Osteoblast (primary cell): ENCODE measurements at regions not wholly inside any gene's neighbourhood (a gene's known extent, or its start where the extent isn't known, plus 50 kb on each side); places are given as distances from the start of the nearest gene placed in this dataset.

Experiments
- DNase-seq: peaks from one replicate; pipeline ENCODE4 v3.0.0; 2011; ENCODE audit warnings: low spot score, mixed read lengths; ENCODE audit not compliant: insufficient read length; ENCODE audit errors: missing footprints
- H2AFZ ChIP-seq: 2 replicates; pipeline ENCODE4 v1.6.0; 2011; ENCODE audit warnings: mild to moderate bottlenecking, low read length
- H3K27ac ChIP-seq: 2 replicates; pipeline ENCODE4 v1.5.1; 2011; ENCODE audit warnings: mild to moderate bottlenecking, low read depth, low read length, moderate library complexity
- H3K27me3 ChIP-seq: 2 replicates; pipeline ENCODE4 v1.6.0; 2012; ENCODE audit warnings: mild to moderate bottlenecking, control low read depth, inconsistent platforms, low read length, moderate library complexity; ENCODE audit not compliant: insufficient read depth
- H3K36me3 ChIP-seq: 2 replicates; pipeline ENCODE4 v1.5.1; 2011; ENCODE audit warnings: mild to moderate bottlenecking, low read length, control low read depth, moderate library complexity; ENCODE audit not compliant: insufficient read depth
- H3K4me1 ChIP-seq: 2 replicates; pipeline ENCODE4 v1.5.1; 2011; ENCODE audit warnings: mild to moderate bottlenecking, low read length, control low read depth, moderate library complexity; ENCODE audit not compliant: insufficient read depth
- H3K4me2 ChIP-seq: 2 replicates; pipeline ENCODE4 v1.6.0; 2011; ENCODE audit warnings: mild to moderate bottlenecking, low read length; ENCODE audit not compliant: insufficient read depth
- H3K4me3 ChIP-seq: fragments of 200-600 bp; sonication (generic); 3 replicates; pipeline ENCODE4 v1.5.1; 2012; ENCODE audit warnings: mild to moderate bottlenecking, low read length, inconsistent platforms; ENCODE audit not compliant: insufficient read depth
- H3K79me2 ChIP-seq: 2 replicates; pipeline ENCODE4 v1.6.0; 2012; ENCODE audit warnings: mild to moderate bottlenecking, low read length, control low read depth, inconsistent platforms; ENCODE audit not compliant: insufficient read depth
- H3K9me3 ChIP-seq: 2 replicates; pipeline ENCODE4 v1.5.1; 2011; ENCODE audit warnings: low read depth, low read length, control low read depth
- H4K20me1 ChIP-seq: 2 replicates; pipeline ENCODE4 v1.6.0; 2012; ENCODE audit warnings: mild to moderate bottlenecking, low read length, control low read depth; ENCODE audit not compliant: insufficient read depth
- TF ChIP-seq, protein P1 (sequence below): IDR thresholded peaks from 2 replicates; pipeline ENCODE4 v1.5.1; 2011; ENCODE audit warnings: mild to moderate bottlenecking, low read depth, low read length, moderate library complexity; ENCODE audit errors: extremely low read depth

DNA sequence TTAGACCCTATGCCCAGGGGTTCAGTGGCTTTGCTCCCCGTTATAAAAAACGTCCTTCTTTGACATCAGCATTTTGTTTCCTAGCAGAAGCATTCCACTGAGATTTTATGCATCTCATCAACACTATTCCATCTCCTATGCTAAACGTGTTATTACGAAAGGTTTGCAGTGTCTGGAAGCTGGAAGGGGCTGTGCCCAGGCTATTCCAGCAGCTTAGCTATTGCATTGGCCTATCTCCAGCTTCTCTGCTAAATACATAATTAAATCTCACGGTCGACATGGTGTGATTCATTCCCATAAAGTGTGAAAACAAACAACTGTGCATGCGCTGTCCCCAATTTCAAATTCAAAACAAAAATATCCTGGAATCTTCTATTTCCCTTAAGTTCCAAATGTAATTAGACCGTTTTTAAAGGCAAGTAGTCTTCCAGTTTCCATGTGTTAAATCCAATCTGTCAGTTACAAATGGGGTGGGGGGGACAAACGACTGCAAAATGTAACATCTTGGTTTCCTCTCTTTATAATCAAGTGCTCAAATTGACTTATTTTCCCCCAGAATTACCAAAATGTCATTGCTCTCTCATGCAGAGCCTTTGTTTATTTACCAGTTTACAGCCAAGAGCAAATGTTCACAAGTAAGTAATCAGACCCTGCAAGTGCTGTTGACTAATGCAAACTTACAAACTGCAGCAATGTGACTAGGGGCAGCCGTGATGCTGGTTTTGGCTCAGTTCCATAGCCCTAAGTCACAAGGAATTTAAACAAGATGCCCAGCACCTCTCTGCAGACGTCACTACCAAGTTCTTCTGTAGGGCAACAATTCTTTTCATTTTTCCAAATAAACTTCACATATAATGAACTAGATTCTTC lies 212.3 kb upstream of the RORB start:
- H3K79me2 ChIP-seq, result no peaks in the 10 kb centered on the region
- H3K9me3 ChIP-seq, result no peaks in the 10 kb centered on the region
- no peak overlapping the region for H2AFZ ChIP-seq
- H3K27me3 ChIP-seq, result no peaks in the 10 kb centered on the region
- TF ChIP-seq, protein P1, sequence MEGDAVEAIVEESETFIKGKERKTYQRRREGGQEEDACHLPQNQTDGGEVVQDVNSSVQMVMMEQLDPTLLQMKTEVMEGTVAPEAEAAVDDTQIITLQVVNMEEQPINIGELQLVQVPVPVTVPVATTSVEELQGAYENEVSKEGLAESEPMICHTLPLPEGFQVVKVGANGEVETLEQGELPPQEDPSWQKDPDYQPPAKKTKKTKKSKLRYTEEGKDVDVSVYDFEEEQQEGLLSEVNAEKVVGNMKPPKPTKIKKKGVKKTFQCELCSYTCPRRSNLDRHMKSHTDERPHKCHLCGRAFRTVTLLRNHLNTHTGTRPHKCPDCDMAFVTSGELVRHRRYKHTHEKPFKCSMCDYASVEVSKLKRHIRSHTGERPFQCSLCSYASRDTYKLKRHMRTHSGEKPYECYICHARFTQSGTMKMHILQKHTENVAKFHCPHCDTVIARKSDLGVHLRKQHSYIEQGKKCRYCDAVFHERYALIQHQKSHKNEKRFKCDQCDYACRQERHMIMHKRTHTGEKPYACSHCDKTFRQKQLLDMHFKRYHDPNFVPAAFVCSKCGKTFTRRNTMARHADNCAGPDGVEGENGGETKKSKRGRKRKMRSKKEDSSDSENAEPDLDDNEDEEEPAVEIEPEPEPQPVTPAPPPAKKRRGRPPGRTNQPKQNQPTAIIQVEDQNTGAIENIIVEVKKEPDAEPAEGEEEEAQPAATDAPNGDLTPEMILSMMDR, result no peak
- H3K4me2 ChIP-seq, result no peak overlapping the region
- no peak overlapping the region for H3K27ac ChIP-seq
- no peak for DNase-seq
- H3K36me3 ChIP-seq, result no peaks in the 10 kb centered on the region
- no peaks in the 10 kb centered on the region for H3K4me1 ChIP-seq
- H3K4me3 ChIP-seq, result no peak overlapping the region
- H4K20me1 ChIP-seq, result no peaks in the 10 kb centered on the region

DNA sequence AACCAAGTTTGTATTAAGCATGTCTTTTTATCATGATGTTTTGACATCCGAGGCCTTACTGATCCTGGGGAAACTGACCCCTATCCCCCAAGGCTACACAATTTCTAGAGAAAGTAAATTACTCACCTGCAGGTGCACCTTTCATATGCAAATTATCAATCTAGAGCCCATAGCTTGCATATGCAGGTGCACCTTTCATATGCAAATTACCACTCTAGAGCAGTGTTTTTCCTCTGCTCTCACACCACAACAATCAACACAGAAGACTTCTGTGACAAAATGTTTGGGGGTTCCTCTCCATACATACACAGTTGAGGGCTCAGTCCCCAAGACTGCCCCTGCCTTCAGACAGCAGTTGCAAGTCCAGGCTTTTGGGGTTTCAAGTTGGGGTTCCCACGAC lies 203.7 kb upstream of the RORB start:
- Histone ChIP-seq H3K4me3 (no peak overlapping the region), H4K20me1 (no peaks in the 10 kb centered on the region), H3K4me1 (no peaks in the 10 kb centered on the region), H3K36me3 (no peaks in the 10 kb centered on the region), H3K79me2 (no peaks in the 10 kb centered on the region), H3K27me3 (no peaks in the 10 kb centered on the region), H3K9me3 (no peaks in the 10 kb centered on the region), H3K27ac (no peak overlapping the region), H3K4me2 (no peak overlapping the region), H2AFZ (no peak overlapping the region)
- TF ChIP-seq, protein P1, result no peak
- no peak for DNase-seq

DNA sequence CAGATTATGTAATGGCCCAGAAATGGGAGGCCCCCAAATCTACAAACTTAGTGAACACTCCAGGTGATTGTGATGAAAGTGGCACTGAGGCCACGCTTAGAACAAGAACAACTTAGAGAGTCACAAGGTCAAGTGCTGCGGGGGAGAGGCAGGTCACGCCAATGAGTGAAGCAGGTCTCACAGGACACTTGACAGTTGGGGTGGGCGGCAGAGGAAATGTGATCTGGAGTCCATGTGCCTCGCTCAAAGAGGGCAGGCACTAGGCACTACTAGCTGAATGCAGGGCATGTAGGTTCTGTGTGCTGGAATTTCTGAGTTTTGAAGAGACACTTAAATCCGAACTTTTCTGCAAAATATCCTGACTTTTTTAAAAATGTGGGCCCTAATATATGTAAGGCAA lies 193.2 kb upstream of the RORB start:
- no peak for DNase-seq
- Histone ChIP-seq H3K4me2 (no peak overlapping the region), H3K9me3 (no peaks in the 10 kb centered on the region), H3K27me3 (no peaks in the 10 kb centered on the region), H3K4me3 (no peak overlapping the region), H3K27ac (no peak overlapping the region), H3K36me3 (no peaks in the 10 kb centered on the region), H3K4me1 (no peaks in the 10 kb centered on the region), H2AFZ (no peak overlapping the region), H4K20me1 (no peaks in the 10 kb centered on the region), H3K79me2 (no peaks in the 10 kb centered on the region)
- TF ChIP-seq, protein P1, result no peak

DNA sequence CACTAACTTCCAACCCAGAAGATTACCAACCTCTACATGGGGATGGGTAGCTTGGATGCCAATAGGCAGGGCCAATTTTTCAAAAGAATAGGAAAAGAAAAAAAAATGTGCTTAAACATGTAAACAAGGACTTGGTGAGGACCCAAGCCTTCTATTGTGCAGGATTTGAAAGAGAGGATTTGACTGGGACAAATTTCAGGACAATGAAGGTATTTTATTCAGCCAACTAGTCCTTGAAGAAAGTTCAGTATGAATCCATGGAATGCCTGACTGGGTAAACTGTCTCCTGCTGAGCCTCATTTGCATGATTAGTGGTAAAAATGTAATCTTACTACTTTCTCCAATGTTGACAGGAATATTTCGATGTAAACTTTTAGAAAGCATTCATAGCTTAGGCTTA lies 192.5 kb upstream of the RORB start:
- no peaks in the 10 kb centered on the region for H3K79me2 ChIP-seq

More for the DNA sequence above, 192.5 kb upstream of the RORB start:
- H4K20me1 ChIP-seq, result no peaks in the 10 kb centered on the region
- no peaks in the 10 kb centered on the region for H3K9me3 ChIP-seq
- no peak overlapping the region for H3K4me2 ChIP-seq
- no peaks in the 10 kb centered on the region for H3K27me3 ChIP-seq
- H3K27ac ChIP-seq, result no peak overlapping the region
- H3K36me3 ChIP-seq, result no peaks in the 10 kb centered on the region
- no peak for DNase-seq
- no peak overlapping the region for H2AFZ ChIP-seq
- TF ChIP-seq, protein P1, result no peak
- H3K4me3 ChIP-seq, result no peak overlapping the region
- no peaks in the 10 kb centered on the region for H3K4me1 ChIP-seq
